ENCODE measurements at regions not wholly inside any gene's neighbourhood (a gene's known extent, or its start where the extent isn't known, plus 50 kb on each side); places are given as distances from the start of the nearest gene placed in this dataset.

GRCh38 chr15:87711026-87711425 is 545.5 kb downstream of the NTRK3 start:
- no peak overlapping the region for H2AFZ ChIP-seq (ENCODE audit: low read depth, low read length)
- H3K4me2 ChIP-seq (ENCODE audit: low read length), result no peak overlapping the region
- H3K79me2 ChIP-seq (ENCODE audit: low read length), result no peaks in the 10 kb centered on the region
- no peaks in the 10 kb centered on the region for H3K9me3 ChIP-seq (ENCODE audit: insufficient read depth, low read length)
- H3K36me3 ChIP-seq (replicated peaks; ENCODE audit: low read depth, low read length), result no peaks in the 10 kb centered on the region
- H4K20me1 ChIP-seq (ENCODE audit: insufficient read depth, low read length), result no peaks in the 10 kb centered on the region
- H3K27me3 ChIP-seq (ENCODE audit: low read depth, low read length), result peaks cover 2% of the 10 kb centered on the region; the same call in 1 of the 2 replicates
- H3K9ac ChIP-seq (ENCODE audit: low read length), result no peak overlapping the region
- TF ChIP-seq CTCF (IDR thresholded peaks at IDR 0.05; ENCODE audit: low read depth, low read length), result no peak
- TF ChIP-seq EZH2phosphoT487 (IDR thresholded peaks at IDR 0.05; ENCODE audit: low read depth), result no peak
- H3K27ac ChIP-seq (ENCODE audit: low read length), result no peak overlapping the region
- H3K4me3 ChIP-seq (ENCODE audit: low read length), result no peak overlapping the region
- H3K4me1 ChIP-seq (ENCODE audit: low read length), result no peaks in the 10 kb centered on the region

- peaks cover 3% of the 10 kb centered on the region; the same call in 1 of the 2 replicates for H3K27me3 ChIP-seq (ENCODE audit: low read depth, low read length)
- H3K36me3 ChIP-seq (replicated peaks; ENCODE audit: low read depth, low read length), result no peaks in the 10 kb centered on the region
- H3K27ac ChIP-seq (ENCODE audit: low read length), result no peak overlapping the region
- no peaks in the 10 kb centered on the region for H3K4me1 ChIP-seq (ENCODE audit: low read length)
- no peaks in the 10 kb centered on the region for H4K20me1 ChIP-seq (ENCODE audit: insufficient read depth, low read length)
- no peak overlapping the region for H3K9ac ChIP-seq (ENCODE audit: low read length)
- H3K9me3 ChIP-seq (ENCODE audit: insufficient read depth, low read length), result no peaks in the 10 kb centered on the region
- H2AFZ ChIP-seq (ENCODE audit: low read depth, low read length), result no peak overlapping the region
- TF ChIP-seq CTCF (IDR thresholded peaks at IDR 0.05; ENCODE audit: low read depth, low read length), result no peak
- TF ChIP-seq EZH2phosphoT487 (IDR thresholded peaks at IDR 0.05; ENCODE audit: low read depth), result no peak
- no peaks in the 10 kb centered on the region for H3K79me2 ChIP-seq (ENCODE audit: low read length)
- no peak overlapping the region for H3K4me3 ChIP-seq (ENCODE audit: low read length)
- no peak overlapping the region for H3K4me2 ChIP-seq (ENCODE audit: low read length)
These were observed 546.1 kb downstream of the NTRK3 start for GRCh38 chr15:87710406-87710805.

- Histone ChIP-seq H3K9me3 (ENCODE audit: insufficient read depth, low read length) (no peaks in the 10 kb centered on the region), H3K4me1 (ENCODE audit: low read length) (no peaks in the 10 kb centered on the region), H3K27me3 (ENCODE audit: low read depth, low read length) (peaks cover 6% of the 10 kb centered on the region; the same call in 1 of the 2 replicates), H3K4me2 (ENCODE audit: low read length) (no peak overlapping the region), H3K27ac (ENCODE audit: low read length) (no peak overlapping the region), H3K36me3 (replicated peaks; ENCODE audit: low read depth, low read length) (no peaks in the 10 kb centered on the region), H3K4me3 (ENCODE audit: low read length) (no peak overlapping the region), H4K20me1 (ENCODE audit: insufficient read depth, low read length) (no peaks in the 10 kb centered on the region), H3K9ac (ENCODE audit: low read length) (no peak overlapping the region), H2AFZ (ENCODE audit: low read depth, low read length) (no peak overlapping the region), H3K79me2 (ENCODE audit: low read length) (no peaks in the 10 kb centered on the region)
- TF ChIP-seq CTCF (IDR thresholded peaks at IDR 0.05; ENCODE audit: low read depth, low read length) (no peak), EZH2phosphoT487 (IDR thresholded peaks at IDR 0.05; ENCODE audit: low read depth) (no peak)
These were observed 548.9 kb downstream of the NTRK3 start for GRCh38 chr15:87707566-87708130.

GRCh38 chr15:87707071-87707470 is 549.5 kb downstream of the NTRK3 start:
- Histone ChIP-seq H3K9ac (ENCODE audit: low read length) (no peak overlapping the region), H3K27ac (ENCODE audit: low read length) (no peak overlapping the region), H3K4me2 (ENCODE audit: low read length) (no peak overlapping the region), H4K20me1 (ENCODE audit: insufficient read depth, low read length) (no peaks in the 10 kb centered on the region), H3K9me3 (ENCODE audit: insufficient read depth, low read length) (no peaks in the 10 kb centered on the region), H3K36me3 (replicated peaks; ENCODE audit: low read depth, low read length) (no peaks in the 10 kb centered on the region), H3K4me3 (ENCODE audit: low read length) (no peak overlapping the region), H3K79me2 (ENCODE audit: low read length) (no peaks in the 10 kb centered on the region), H2AFZ (ENCODE audit: low read depth, low read length) (no peak overlapping the region), H3K4me1 (ENCODE audit: low read length) (no peaks in the 10 kb centered on the region), H3K27me3 (ENCODE audit: low read depth, low read length) (peaks cover 6% of the 10 kb centered on the region; the same call in 1 of the 2 replicates)
- TF ChIP-seq EZH2phosphoT487 (IDR thresholded peaks at IDR 0.05; ENCODE audit: low read depth) (no peak), CTCF (IDR thresholded peaks at IDR 0.05; ENCODE audit: low read depth, low read length) (no peak)
